Parathyroid adenoma (tissue), 2 donors: ENCODE measurements at regions not wholly inside any gene's neighbourhood (a gene's known extent, or its start where the extent isn't known, plus 50 kb on each side); places are given as distances from the start of the nearest gene placed in this dataset.
"Not testable (repeated sequence)": the region's sequence is repeated elsewhere in the genome, so short reads cannot be mapped to it uniquely, and the experiment has no call there.

Experiments used
- H2AFZ ChIP-seq: fragments of 300-600 bp; sonication (generic); one replicate; pipeline ENCODE4 v1.7.0; 2017; ENCODE audit warnings: antibody characterized with exemption, mild to moderate bottlenecking
- H3K27ac ChIP-seq: fragments of 300-600 bp; sonication (generic); one replicate; pipeline ENCODE4 v1.7.0; 2017
- H3K27me3 ChIP-seq: fragments of 300-600 bp; sonication (generic); one replicate; pipeline ENCODE4 v1.7.0; 2017; ENCODE audit warnings: low read length; ENCODE audit not compliant: control insufficient read depth, insufficient read depth
- H3K36me3 ChIP-seq: fragments of 300-600 bp; sonication (generic); one replicate; pipeline ENCODE4 v1.7.0; 2017; ENCODE audit warnings: low read length; ENCODE audit not compliant: control insufficient read depth, insufficient read depth
- H3K4me1 ChIP-seq: fragments of 300-600 bp; sonication (generic); one replicate; pipeline ENCODE4 v1.7.0; 2017; ENCODE audit warnings: control low read depth
- H3K4me2 ChIP-seq: fragments of 300-600 bp; sonication (generic); one replicate; pipeline ENCODE4 v1.7.0; 2017; ENCODE audit warnings: low read length
- H3K4me3 ChIP-seq: fragments of 300-600 bp; sonication (generic); one replicate; pipeline ENCODE4 v1.7.0; 2017; ENCODE audit warnings: low read depth, low read length
- H3K79me2 ChIP-seq: fragments of 300-600 bp; sonication (generic); one replicate; pipeline ENCODE4 v1.7.0; 2017; ENCODE audit warnings: control low read depth
- H3K9ac ChIP-seq: fragments of 300-600 bp; sonication (generic); one replicate; pipeline ENCODE4 v1.7.0; 2017; ENCODE audit warnings: mild to moderate bottlenecking
- H3K9me3 ChIP-seq: fragments of 300-600 bp; sonication (generic); one replicate; pipeline ENCODE4 v1.7.0; 2017; ENCODE audit warnings: low read length; ENCODE audit not compliant: control insufficient read depth
- TF ChIP-seq, protein P1 (sequence below): fragments of 300-600 bp; sonication (generic); IDR thresholded peaks from one replicate; pipeline ENCODE4 v1.7.0; 2017; ENCODE audit warnings: antibody characterized with exemption, mild to moderate bottlenecking
- donor health status: primary hyperparathyroidism.

GRCh38 chr18:22709288-22710060 is 223.7 kb upstream of the RBBP8 start:
- Histone ChIP-seq H3K27ac (no peak overlapping the region), H3K4me1 (peaks cover 3% of the 10 kb centered on the region), H2AFZ (no peak overlapping the region), H3K9ac (no peak overlapping the region), H3K4me2 (no peak overlapping the region), H3K9me3 (no peaks in the 10 kb centered on the region), H3K27me3 (no peaks in the 10 kb centered on the region), H3K4me3 (no peak overlapping the region), H3K36me3 (no peaks in the 10 kb centered on the region), H3K79me2 (no peaks in the 10 kb centered on the region)
- TF ChIP-seq, protein P1, sequence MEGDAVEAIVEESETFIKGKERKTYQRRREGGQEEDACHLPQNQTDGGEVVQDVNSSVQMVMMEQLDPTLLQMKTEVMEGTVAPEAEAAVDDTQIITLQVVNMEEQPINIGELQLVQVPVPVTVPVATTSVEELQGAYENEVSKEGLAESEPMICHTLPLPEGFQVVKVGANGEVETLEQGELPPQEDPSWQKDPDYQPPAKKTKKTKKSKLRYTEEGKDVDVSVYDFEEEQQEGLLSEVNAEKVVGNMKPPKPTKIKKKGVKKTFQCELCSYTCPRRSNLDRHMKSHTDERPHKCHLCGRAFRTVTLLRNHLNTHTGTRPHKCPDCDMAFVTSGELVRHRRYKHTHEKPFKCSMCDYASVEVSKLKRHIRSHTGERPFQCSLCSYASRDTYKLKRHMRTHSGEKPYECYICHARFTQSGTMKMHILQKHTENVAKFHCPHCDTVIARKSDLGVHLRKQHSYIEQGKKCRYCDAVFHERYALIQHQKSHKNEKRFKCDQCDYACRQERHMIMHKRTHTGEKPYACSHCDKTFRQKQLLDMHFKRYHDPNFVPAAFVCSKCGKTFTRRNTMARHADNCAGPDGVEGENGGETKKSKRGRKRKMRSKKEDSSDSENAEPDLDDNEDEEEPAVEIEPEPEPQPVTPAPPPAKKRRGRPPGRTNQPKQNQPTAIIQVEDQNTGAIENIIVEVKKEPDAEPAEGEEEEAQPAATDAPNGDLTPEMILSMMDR, result no peak

- Histone ChIP-seq H3K4me1 (peaks cover 3% of the 10 kb centered on the region), H3K4me3 (no peak overlapping the region), H3K79me2 (no peaks in the 10 kb centered on the region), H3K36me3 (no peaks in the 10 kb centered on the region), H2AFZ (peak overlapping the region; percentile 10), H3K4me2 (no peak overlapping the region), H3K9ac (no peak overlapping the region), H3K9me3 (no peaks in the 10 kb centered on the region), H3K27ac (no peak overlapping the region), H3K27me3 (no peaks in the 10 kb centered on the region)
- TF ChIP-seq, protein P1, result no peak
Observed at GRCh38 chr18:22710673-22711191, 222.4 kb upstream of the RBBP8 start.

GRCh38 chr18:22711192-22711685 is 221.9 kb upstream of the RBBP8 start:
- H3K27ac ChIP-seq, result no peak overlapping the region

GRCh38 chr18:22713511-22713910 is 219.6 kb upstream of the RBBP8 start:
- TF ChIP-seq, protein P1, result no peak
- Histone ChIP-seq H3K36me3 (no peaks in the 10 kb centered on the region), H3K27me3 (no peaks in the 10 kb centered on the region), H3K4me3 (no peak overlapping the region), H3K4me1 (peaks cover 3% of the 10 kb centered on the region), H3K79me2 (no peaks in the 10 kb centered on the region), H3K9ac (no peak overlapping the region), H2AFZ (no peak overlapping the region), H3K27ac (no peak overlapping the region), H3K9me3 (no peaks in the 10 kb centered on the region), H3K4me2 (no peak overlapping the region)

More at GRCh38 chr18:22711192-22711685, 221.9 kb upstream of the RBBP8 start:
- Histone ChIP-seq H3K4me2 (no peak overlapping the region), H2AFZ (peak overlapping the region; percentile 43), H3K9ac (no peak overlapping the region), H3K4me1 (peaks cover 3% of the 10 kb centered on the region), H3K36me3 (no peaks in the 10 kb centered on the region), H3K27me3 (no peaks in the 10 kb centered on the region), H3K4me3 (no peak overlapping the region), H3K79me2 (no peaks in the 10 kb centered on the region), H3K9me3 (no peaks in the 10 kb centered on the region)
- TF ChIP-seq, protein P1, result no peak

GRCh38 chr18:22717536-22717935 is 215.6 kb upstream of the RBBP8 start:
- H3K27ac ChIP-seq, H3K36me3 ChIP-seq, H2AFZ ChIP-seq, H3K4me1 ChIP-seq, H3K9me3 ChIP-seq, H3K4me3 ChIP-seq, H3K4me2 ChIP-seq, H3K79me2 ChIP-seq, H3K9ac ChIP-seq, H3K27me3 ChIP-seq: not testable (repeated sequence)
